ENCODE measurements at regions not wholly inside any gene's neighbourhood (a gene's known extent, or its start where the extent isn't known, plus 50 kb on each side); places are given as distances from the start of the nearest gene placed in this dataset.
A peak's percentile ranks its signal among the peaks of the same experiment; 100 is the strongest.

DNA sequence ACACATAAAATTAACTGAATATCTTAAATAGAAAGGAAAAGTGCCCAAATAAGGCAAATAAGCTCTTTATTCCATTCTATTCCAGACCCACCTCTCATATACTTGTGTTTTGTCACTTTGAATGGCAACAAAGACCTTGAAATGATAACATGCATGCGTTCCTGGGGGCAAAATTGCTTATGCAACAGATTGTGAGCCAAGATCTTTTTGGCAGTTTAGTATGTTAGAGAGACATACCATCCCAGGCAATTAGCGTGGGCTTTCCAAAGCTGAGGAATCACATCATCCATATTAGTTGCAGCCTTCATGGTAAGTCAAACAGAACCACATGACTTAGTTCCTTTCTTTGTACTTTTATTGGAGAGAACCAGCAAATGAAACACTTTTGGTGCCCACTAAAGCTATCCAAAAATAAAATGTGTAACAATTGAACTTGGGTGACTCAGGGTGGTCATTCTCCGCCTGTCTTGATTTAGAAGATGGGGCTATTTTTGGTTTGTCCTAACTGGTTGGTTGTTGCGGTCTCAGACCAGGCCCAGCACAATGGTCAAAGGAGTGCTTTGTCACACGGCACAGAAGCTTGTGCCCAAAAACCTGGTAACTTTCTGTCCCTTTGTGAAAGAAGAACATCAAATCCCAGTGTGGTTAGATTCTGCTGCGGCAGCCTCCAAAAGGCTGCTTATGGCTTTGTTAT is 68.7 kb upstream of the ATF3 start:
- no peaks in the 10 kb centered on the region for H3K79me2 ChIP-seq (ENCODE audit: control insufficient read depth, insufficient read depth, low read length, unreplicated experiment)
- H3K4me3 ChIP-seq (ENCODE audit: low read depth, low read length) = no peak overlapping the region
- no peak overlapping the region for H2AFZ ChIP-seq (ENCODE audit: low read length, unreplicated experiment)
- no peaks in the 10 kb centered on the region for H3K36me3 ChIP-seq (ENCODE audit: insufficient read depth, low read length)
- H3K27me3 ChIP-seq (ENCODE audit: insufficient read depth, low read length) = 0 out of 2 replicates have a peak, but pooled peaks cover 8% of the 10 kb centered on the region
- H3K4me1 ChIP-seq (ENCODE audit: control insufficient read depth, insufficient read depth, low read length, unreplicated experiment) = no peaks in the 10 kb centered on the region
- H3K27ac ChIP-seq (ENCODE audit: low read depth, low read length) = no peak overlapping the region

DNA sequence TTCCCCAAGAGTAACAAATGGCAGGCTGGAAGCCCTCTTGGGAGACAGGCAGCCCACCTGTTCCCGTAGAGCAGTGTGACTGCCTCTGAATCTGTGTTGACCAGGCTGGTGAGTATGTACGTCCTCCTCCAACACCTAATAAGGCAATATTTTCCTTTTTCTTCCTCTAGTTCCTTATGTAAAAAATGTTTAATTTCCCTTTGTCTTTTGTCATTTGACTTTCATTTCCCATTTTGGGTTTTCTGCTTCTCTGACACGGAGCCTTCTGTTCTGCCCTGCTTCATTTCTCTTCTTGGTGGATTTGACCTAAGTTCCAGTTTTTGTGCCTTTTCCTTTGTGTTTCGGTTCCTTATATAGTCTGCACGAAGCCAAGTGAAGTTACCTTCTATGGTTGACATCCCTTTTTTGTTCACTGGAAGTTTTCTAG is 65.8 kb upstream of the ATF3 start:
- no peak overlapping the region for H3K27ac ChIP-seq (ENCODE audit: low read depth, low read length)
- no peaks in the 10 kb centered on the region for H3K27me3 ChIP-seq (ENCODE audit: insufficient read depth, low read length)
- no peaks in the 10 kb centered on the region for H3K4me1 ChIP-seq (ENCODE audit: control insufficient read depth, insufficient read depth, low read length, unreplicated experiment)
- no peaks in the 10 kb centered on the region for H3K79me2 ChIP-seq (ENCODE audit: control insufficient read depth, insufficient read depth, low read length, unreplicated experiment)
- H3K4me3 ChIP-seq (ENCODE audit: low read depth, low read length) = no peak overlapping the region
- no peak overlapping the region for H2AFZ ChIP-seq (ENCODE audit: low read length, unreplicated experiment)
- H3K36me3 ChIP-seq (ENCODE audit: insufficient read depth, low read length) = no peaks in the 10 kb centered on the region

DNA sequence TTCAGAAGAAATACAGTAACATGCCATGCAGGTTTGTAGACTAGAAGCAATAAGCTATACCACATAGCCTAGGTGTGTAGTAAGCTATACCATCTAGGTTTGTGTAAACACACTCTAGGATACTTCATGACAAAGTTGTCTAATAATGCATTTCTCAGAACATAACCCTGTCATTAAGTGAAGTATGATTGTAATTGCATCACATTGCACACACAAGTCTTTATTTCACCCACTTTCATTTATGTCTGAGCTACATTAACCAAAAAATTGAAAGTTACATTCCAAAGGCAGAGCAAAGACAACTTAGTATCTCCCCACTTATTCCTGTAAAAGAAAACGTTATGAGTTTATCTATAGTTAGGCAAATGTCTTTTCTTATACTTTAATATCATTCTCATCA is 64.5 kb upstream of the ATF3 start:
- H3K27ac ChIP-seq (ENCODE audit: low read depth, low read length) = no peak overlapping the region
- H3K4me1 ChIP-seq (ENCODE audit: control insufficient read depth, insufficient read depth, low read length, unreplicated experiment) = no peaks in the 10 kb centered on the region
- no peaks in the 10 kb centered on the region for H3K27me3 ChIP-seq (ENCODE audit: insufficient read depth, low read length)
- H3K79me2 ChIP-seq (ENCODE audit: control insufficient read depth, insufficient read depth, low read length, unreplicated experiment) = no peaks in the 10 kb centered on the region
- no peak overlapping the region for H3K4me3 ChIP-seq (ENCODE audit: low read depth, low read length)
- H3K36me3 ChIP-seq (ENCODE audit: insufficient read depth, low read length) = no peaks in the 10 kb centered on the region
- H2AFZ ChIP-seq (ENCODE audit: low read length, unreplicated experiment) = no peak overlapping the region

DNA sequence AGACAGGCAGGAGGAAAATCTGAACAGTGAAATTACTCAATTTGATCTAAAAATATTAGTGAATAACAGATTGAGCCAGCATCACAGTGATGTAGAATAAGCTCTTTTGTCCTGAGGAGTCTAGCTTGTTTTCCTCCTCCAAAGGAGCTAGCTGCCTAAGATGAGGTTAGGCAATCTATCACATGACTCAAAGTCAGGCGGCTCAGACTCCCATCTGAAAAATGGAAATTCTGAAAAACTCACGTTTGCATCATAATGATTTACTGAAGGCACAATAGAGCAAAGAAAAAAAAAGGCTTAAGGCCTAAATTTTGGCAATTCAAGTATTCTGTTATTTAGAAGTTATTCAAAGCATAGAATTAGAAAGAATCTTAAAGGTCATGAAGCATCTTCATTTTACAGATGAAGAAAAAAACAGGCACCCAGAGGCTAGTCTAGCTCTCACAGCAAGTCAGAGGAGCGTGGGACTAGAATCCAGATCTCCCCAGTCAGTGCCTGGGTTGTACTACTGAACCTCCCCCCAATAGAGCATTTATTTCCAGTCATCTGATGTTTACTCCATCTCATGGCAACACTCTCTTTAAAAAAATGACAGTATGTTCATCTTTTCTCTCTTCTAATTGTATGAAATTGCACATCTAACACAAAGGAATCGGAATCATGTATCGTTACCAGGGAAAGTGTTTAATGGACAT is 62.5 kb upstream of the ATF3 start:
- Histone ChIP-seq H3K79me2 (ENCODE audit: control insufficient read depth, insufficient read depth, low read length, unreplicated experiment) (no peaks in the 10 kb centered on the region), H3K36me3 (ENCODE audit: insufficient read depth, low read length) (no peaks in the 10 kb centered on the region), H3K4me1 (ENCODE audit: control insufficient read depth, insufficient read depth, low read length, unreplicated experiment) (no peaks in the 10 kb centered on the region), H3K4me3 (ENCODE audit: low read depth, low read length) (no peak overlapping the region), H2AFZ (ENCODE audit: low read length, unreplicated experiment) (peak overlapping the region; percentile 45), H3K27ac (ENCODE audit: low read depth, low read length) (no peak overlapping the region), H3K27me3 (ENCODE audit: insufficient read depth, low read length) (no peaks in the 10 kb centered on the region)

DNA sequence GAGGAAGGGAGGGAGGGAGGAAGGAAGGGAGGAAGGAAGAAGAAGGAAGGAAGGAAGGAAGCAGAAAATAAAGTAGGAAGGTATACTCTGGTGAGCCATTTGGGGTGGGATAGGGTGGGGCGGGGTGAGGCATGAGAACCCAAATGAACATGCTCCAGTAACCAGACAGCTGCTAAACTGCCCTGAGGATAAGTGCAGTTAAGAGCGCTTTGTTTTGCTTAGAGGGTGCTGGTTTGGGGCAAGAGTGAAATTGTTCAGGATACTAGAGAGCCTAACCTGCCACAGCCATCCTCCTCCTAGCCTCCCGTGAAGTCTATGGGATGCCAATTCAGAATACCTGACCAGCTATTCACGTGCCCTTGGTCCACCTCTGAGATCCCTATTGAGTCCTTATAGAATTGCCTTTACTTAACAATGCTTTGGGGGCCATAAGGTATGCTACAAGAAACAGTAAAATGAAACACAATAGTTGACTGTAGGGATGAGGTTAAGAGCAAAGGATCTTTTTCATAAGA is 59.0 kb upstream of the ATF3 start:
- Histone ChIP-seq H3K4me3 (ENCODE audit: low read depth, low read length) (no peak overlapping the region), H3K4me1 (ENCODE audit: control insufficient read depth, insufficient read depth, low read length, unreplicated experiment) (no peaks in the 10 kb centered on the region), H3K27me3 (ENCODE audit: insufficient read depth, low read length) (no peaks in the 10 kb centered on the region), H3K79me2 (ENCODE audit: control insufficient read depth, insufficient read depth, low read length, unreplicated experiment) (no peaks in the 10 kb centered on the region), H3K27ac (ENCODE audit: low read depth, low read length) (no peak overlapping the region), H3K36me3 (ENCODE audit: insufficient read depth, low read length) (no peaks in the 10 kb centered on the region), H2AFZ (ENCODE audit: low read length, unreplicated experiment) (no peak overlapping the region)

DNA sequence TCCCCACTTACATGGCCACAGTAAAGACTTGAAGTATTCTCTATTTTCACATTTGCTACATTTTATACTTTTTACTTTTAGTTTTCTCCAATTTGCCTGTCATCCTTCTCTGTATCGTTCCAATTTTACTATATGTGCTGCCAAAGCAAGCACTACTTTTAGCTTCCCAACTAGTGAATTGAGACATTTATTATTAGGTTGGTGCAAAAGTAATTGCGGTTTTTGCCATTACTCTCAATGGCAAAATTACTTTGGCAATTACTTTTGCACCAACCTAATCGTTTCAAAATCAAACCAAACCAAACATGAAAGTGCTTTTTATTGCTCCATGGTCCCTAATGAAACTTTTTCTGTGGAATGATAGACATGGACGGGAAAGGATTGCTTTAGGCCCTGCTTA is 56.6 kb upstream of the ATF3 start:
- H3K27ac ChIP-seq (ENCODE audit: low read depth, low read length) = no peak overlapping the region
- H3K4me3 ChIP-seq (ENCODE audit: low read depth, low read length) = no peak overlapping the region

DNA sequence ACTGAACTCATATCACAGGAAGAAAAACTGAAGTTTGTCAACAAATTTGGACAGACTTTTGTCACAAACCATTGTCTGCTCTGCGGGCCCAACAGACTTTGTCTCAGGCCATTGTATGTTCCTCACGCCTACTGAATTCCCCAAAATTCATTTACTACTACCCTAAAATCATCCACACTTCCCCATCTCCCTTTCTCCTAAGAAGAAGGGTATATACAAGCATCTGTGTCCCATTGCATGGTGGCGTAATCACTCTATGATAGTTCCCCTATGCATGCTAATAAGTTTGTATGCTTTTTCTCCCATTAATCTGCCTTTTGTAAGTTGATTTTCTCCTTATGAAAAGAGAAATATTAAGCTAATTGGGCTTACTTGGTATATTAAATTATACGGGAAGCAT is 54.9 kb upstream of the ATF3 start:
- Histone ChIP-seq H3K27ac (ENCODE audit: low read depth, low read length) (no peak overlapping the region), H3K4me1 (ENCODE audit: control insufficient read depth, insufficient read depth, low read length, unreplicated experiment) (peaks cover 7% of the 10 kb centered on the region), H3K79me2 (ENCODE audit: control insufficient read depth, insufficient read depth, low read length, unreplicated experiment) (no peaks in the 10 kb centered on the region), H2AFZ (ENCODE audit: low read length, unreplicated experiment) (no peak overlapping the region), H3K4me3 (ENCODE audit: low read depth, low read length) (no peak overlapping the region), H3K27me3 (ENCODE audit: insufficient read depth, low read length) (no peaks in the 10 kb centered on the region), H3K36me3 (ENCODE audit: insufficient read depth, low read length) (no peaks in the 10 kb centered on the region)

More for the DNA sequence above, 56.6 kb upstream of the ATF3 start:
- no peaks in the 10 kb centered on the region for H3K27me3 ChIP-seq (ENCODE audit: insufficient read depth, low read length)
- no peaks in the 10 kb centered on the region for H3K4me1 ChIP-seq (ENCODE audit: control insufficient read depth, insufficient read depth, low read length, unreplicated experiment)
- H3K36me3 ChIP-seq (ENCODE audit: insufficient read depth, low read length) = no peaks in the 10 kb centered on the region
- H3K79me2 ChIP-seq (ENCODE audit: control insufficient read depth, insufficient read depth, low read length, unreplicated experiment) = no peaks in the 10 kb centered on the region
- H2AFZ ChIP-seq (ENCODE audit: low read length, unreplicated experiment) = no peak overlapping the region

DNA sequence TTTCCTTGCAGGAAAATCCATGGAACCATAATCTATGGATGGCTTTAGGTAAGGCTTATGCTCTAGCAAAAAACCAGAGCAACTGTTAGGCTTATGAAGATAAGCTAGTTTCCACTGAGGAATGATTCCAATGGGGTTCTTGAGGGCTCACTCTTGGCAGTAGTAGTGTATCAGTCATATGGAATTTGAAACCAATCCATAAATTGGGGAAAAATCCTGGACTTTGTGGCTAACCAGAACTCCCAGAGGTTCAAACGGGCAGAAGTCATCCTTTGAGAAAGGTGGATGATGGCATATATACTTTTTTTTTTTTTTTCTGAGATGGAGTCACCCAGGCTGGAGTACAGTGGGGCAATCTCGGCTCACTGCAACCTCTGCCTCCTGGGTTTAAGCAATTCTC is 54.2 kb upstream of the ATF3 start:
- Histone ChIP-seq H3K4me1 (ENCODE audit: control insufficient read depth, insufficient read depth, low read length, unreplicated experiment) (peaks cover 11% of the 10 kb centered on the region), H3K36me3 (ENCODE audit: insufficient read depth, low read length) (no peaks in the 10 kb centered on the region), H3K79me2 (ENCODE audit: control insufficient read depth, insufficient read depth, low read length, unreplicated experiment) (no peaks in the 10 kb centered on the region), H3K27me3 (ENCODE audit: insufficient read depth, low read length) (no peaks in the 10 kb centered on the region), H3K27ac (ENCODE audit: low read depth, low read length) (no peak overlapping the region), H2AFZ (ENCODE audit: low read length, unreplicated experiment) (no peak overlapping the region), H3K4me3 (ENCODE audit: low read depth, low read length) (no peak overlapping the region)

DNA sequence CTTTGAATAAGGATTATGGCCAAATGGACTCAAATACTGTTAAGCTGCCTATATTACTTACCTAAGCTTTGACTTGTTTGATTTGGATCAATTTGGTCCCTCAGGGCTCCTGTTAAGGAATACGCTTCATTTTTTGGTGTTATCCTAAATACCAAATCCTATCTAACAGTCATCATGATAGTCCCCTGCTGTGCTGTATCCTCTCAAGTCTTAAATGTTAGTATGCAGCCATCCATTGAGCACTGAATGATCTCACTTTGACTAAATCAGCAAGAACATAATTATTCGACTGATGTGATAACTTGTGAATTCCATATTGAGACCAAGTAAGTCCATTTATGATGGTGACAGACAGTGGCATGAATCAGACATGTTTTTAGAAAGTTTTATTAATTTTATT is 53.1 kb upstream of the ATF3 start:
- no peaks in the 10 kb centered on the region for H3K36me3 ChIP-seq (ENCODE audit: insufficient read depth, low read length)
- H3K27ac ChIP-seq (ENCODE audit: low read depth, low read length) = no peak overlapping the region
- no peak overlapping the region for H3K4me3 ChIP-seq (ENCODE audit: low read depth, low read length)
- H3K27me3 ChIP-seq (ENCODE audit: insufficient read depth, low read length) = no peaks in the 10 kb centered on the region
- peaks cover 12% of the 10 kb centered on the region for H3K4me1 ChIP-seq (ENCODE audit: control insufficient read depth, insufficient read depth, low read length, unreplicated experiment)
- H3K79me2 ChIP-seq (ENCODE audit: control insufficient read depth, insufficient read depth, low read length, unreplicated experiment) = no peaks in the 10 kb centered on the region
- H2AFZ ChIP-seq (ENCODE audit: low read length, unreplicated experiment) = no peak overlapping the region

DNA sequence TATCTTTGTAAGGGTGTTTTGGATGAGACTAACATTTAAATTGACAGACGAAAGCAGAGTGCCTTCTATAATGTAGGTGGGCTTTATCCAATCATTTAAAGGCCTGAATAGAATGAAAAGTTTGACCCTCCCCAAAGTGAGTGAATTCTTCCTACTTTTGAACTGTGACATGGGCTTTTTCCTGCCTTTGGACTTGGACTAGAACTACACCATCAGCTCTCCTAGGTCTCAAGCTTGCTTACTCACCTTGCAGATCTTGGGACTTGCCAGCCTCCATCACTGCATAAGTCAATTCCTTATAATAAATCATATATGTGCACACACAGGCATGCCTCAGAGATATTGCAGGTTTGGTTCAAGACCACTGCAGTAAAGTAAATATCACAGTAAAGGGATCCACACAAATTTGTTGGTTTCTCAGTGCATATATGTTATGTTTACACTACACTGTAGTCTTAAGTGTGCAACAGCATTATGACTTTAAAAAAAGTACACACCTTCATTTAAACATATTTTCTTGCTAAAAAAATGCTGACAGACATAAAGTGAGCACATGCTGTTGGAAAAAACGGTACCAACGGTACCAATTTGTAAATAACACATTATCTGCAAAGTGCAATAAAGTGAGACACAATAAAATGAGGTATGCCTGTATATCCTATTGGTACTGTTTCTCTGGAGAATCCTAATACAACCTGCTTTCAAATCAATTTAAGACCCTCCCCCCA is 51.6 kb upstream of the ATF3 start:
- H3K4me3 ChIP-seq (ENCODE audit: low read depth, low read length) = no peak overlapping the region; the same call in 1 of the 2 replicates
- no peak overlapping the region for H2AFZ ChIP-seq (ENCODE audit: low read length, unreplicated experiment)
- H3K4me1 ChIP-seq (ENCODE audit: control insufficient read depth, insufficient read depth, low read length, unreplicated experiment) = peaks cover 20% of the 10 kb centered on the region
- no peaks in the 10 kb centered on the region for H3K79me2 ChIP-seq (ENCODE audit: control insufficient read depth, insufficient read depth, low read length, unreplicated experiment)
- no peaks in the 10 kb centered on the region for H3K27me3 ChIP-seq (ENCODE audit: insufficient read depth, low read length)
- H3K36me3 ChIP-seq (ENCODE audit: insufficient read depth, low read length) = no peaks in the 10 kb centered on the region
- no peak overlapping the region for H3K27ac ChIP-seq (ENCODE audit: low read depth, low read length)
